ENCODE measurements at regions not wholly inside any gene's neighbourhood (a gene's known extent, or its start where the extent isn't known, plus 50 kb on each side); places are given as distances from the start of the nearest gene placed in this dataset.

DNA sequence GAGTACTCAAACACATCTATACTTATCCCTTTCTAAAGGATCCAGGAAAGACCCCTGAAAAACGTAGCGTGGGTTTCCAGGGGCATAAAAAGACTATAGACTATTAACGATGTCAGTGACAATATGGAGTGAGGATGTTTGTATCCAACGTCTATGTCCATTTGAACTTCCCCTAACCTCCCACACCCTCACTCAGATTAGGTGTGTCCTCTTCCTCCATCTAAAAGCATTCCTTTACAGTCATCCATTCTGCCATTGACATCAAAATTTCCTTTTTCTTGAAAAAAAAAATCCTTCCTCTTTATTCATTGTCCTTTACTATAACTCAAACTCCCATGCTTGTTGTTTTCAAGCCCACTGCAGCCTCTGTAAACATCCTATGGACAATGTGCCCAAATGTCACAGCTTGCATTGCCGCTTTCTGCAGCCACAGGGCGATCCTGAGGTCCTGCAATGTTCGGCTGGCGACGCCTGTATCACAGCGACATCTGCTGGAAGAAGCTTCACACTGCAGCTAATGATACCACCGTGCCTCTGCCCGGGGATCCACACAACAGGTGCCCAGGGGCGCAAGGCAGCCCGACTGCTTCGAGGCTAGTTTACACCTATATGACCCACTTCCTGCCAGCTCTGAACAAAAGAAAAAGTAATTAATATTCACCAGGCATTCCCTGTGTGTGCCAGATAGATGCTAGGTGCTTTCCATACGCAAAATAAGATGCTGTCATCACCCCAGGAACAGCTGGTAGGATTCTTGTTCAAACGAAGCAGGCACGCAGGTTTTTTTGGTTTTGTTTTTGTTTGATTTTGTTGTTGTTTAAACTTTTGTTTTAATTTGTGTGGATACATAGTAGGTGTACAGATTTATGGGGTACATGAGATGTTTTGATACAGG, 267.9 kb upstream of the GHITM start:
- H3K9ac ChIP-seq, result no peak overlapping the region
- H3K27ac ChIP-seq, result no peak overlapping the region
- H3K4me2 ChIP-seq (ENCODE audit: low read length), result no peak overlapping the region
- H3K4me1 ChIP-seq, result no peaks in the 10 kb centered on the region
- H3K36me3 ChIP-seq (ENCODE audit: control insufficient read depth, insufficient read depth, low read length), result no peaks in the 10 kb centered on the region
- no peaks in the 10 kb centered on the region for H3K27me3 ChIP-seq (ENCODE audit: control insufficient read depth, insufficient read depth, low read length)
- no peaks in the 10 kb centered on the region for H3K9me3 ChIP-seq (ENCODE audit: control insufficient read depth, low read length)
- no peak overlapping the region for H3K4me3 ChIP-seq (ENCODE audit: low read depth, low read length)
- H3K79me2 ChIP-seq, result no peaks in the 10 kb centered on the region
- TF ChIP-seq, protein P1, sequence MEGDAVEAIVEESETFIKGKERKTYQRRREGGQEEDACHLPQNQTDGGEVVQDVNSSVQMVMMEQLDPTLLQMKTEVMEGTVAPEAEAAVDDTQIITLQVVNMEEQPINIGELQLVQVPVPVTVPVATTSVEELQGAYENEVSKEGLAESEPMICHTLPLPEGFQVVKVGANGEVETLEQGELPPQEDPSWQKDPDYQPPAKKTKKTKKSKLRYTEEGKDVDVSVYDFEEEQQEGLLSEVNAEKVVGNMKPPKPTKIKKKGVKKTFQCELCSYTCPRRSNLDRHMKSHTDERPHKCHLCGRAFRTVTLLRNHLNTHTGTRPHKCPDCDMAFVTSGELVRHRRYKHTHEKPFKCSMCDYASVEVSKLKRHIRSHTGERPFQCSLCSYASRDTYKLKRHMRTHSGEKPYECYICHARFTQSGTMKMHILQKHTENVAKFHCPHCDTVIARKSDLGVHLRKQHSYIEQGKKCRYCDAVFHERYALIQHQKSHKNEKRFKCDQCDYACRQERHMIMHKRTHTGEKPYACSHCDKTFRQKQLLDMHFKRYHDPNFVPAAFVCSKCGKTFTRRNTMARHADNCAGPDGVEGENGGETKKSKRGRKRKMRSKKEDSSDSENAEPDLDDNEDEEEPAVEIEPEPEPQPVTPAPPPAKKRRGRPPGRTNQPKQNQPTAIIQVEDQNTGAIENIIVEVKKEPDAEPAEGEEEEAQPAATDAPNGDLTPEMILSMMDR (IDR thresholded peaks at IDR 0.05), result peak; percentile 74
- H2AFZ ChIP-seq, result no peak overlapping the region

DNA sequence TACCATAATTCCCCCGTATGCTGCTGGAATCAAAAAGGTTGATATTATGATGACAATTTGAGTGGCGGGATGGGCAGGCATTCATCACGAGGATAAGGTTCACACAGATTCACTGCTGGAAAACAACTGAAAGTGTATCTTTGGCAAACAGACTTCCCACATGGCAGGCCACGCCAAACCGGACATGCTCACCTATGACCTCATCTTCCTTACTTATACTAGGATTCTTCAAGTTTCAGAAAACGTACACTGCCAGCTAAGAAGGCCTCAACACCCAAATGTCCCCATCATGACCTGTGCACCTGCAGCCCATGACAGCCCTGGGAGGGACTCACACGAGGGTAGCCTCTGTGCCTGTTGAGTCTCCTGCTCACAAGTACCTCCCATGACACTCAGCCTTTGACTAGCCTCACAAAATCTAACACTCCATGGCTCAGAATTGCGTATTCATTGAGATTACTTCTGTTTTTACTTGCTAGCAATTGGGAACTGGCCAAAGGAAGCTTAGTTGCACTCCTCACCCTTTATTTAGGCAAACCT, 259.0 kb upstream of the GHITM start:
- Histone ChIP-seq H3K4me1 (no peaks in the 10 kb centered on the region), H3K4me3 (ENCODE audit: low read depth, low read length) (no peak overlapping the region), H3K27ac (no peak overlapping the region), H2AFZ (no peak overlapping the region), H3K27me3 (ENCODE audit: control insufficient read depth, insufficient read depth, low read length) (no peaks in the 10 kb centered on the region), H3K9ac (no peak overlapping the region), H3K4me2 (ENCODE audit: low read length) (no peak overlapping the region), H3K79me2 (no peaks in the 10 kb centered on the region), H3K36me3 (ENCODE audit: control insufficient read depth, insufficient read depth, low read length) (no peaks in the 10 kb centered on the region), H3K9me3 (ENCODE audit: control insufficient read depth, low read length) (no peaks in the 10 kb centered on the region)
- TF ChIP-seq, protein P1 (IDR thresholded peaks at IDR 0.05), result no peak

DNA sequence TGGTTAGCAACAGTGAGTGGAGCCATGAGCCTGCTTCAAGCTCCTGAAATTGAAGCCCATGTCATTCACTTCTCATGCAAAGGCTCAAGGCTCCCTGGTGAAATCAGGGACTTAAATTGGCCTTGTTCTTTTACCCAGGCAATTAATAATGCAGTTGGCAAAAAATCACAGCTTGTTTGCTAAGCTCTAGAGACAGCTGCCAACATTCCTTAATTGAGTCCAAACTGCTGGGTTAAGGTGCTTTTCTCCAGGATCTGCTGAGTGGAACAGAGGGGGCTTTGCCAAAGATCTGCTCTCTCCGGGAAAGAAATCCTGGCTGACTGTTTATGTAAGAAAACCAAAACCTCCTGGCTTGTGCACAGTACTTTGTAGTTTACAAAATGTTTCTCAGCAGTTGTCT, 257.6 kb upstream of the GHITM start:
- Histone ChIP-seq H3K9ac (no peak overlapping the region), H2AFZ (no peak overlapping the region), H3K4me3 (ENCODE audit: low read depth, low read length) (no peak overlapping the region), H3K27ac (no peak overlapping the region), H3K79me2 (no peaks in the 10 kb centered on the region), H3K9me3 (ENCODE audit: control insufficient read depth, low read length) (no peaks in the 10 kb centered on the region), H3K4me2 (ENCODE audit: low read length) (no peak overlapping the region), H3K4me1 (no peaks in the 10 kb centered on the region), H3K27me3 (ENCODE audit: control insufficient read depth, insufficient read depth, low read length) (no peaks in the 10 kb centered on the region), H3K36me3 (ENCODE audit: control insufficient read depth, insufficient read depth, low read length) (no peaks in the 10 kb centered on the region)
- TF ChIP-seq, protein P1 (IDR thresholded peaks at IDR 0.05), result no peak

DNA sequence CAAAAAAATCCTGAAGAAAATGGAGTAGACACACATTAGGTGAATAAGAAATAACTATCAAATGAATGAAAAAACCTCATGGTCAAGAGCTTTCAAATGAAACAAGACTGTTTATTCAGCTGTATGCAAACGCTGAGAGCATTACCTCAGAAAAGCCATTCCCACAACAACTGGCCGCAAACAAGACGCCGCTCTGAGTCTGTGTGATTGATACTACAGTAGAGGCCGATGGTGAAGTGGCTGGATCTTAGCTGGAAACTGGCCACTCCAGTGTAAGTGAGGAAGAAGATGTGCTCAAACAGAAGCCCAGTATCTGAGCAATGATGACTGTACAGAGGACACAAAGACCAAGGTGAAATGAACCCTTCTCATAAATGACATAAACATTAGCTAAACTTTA, 252.4 kb upstream of the GHITM start:
- Histone ChIP-seq H3K27ac (no peak overlapping the region), H3K79me2 (no peaks in the 10 kb centered on the region), H3K4me3 (ENCODE audit: low read depth, low read length) (no peak overlapping the region), H3K9me3 (ENCODE audit: control insufficient read depth, low read length) (no peaks in the 10 kb centered on the region), H3K36me3 (ENCODE audit: control insufficient read depth, insufficient read depth, low read length) (no peaks in the 10 kb centered on the region), H2AFZ (no peak overlapping the region), H3K4me2 (ENCODE audit: low read length) (no peak overlapping the region), H3K27me3 (ENCODE audit: control insufficient read depth, insufficient read depth, low read length) (no peaks in the 10 kb centered on the region), H3K4me1 (no peaks in the 10 kb centered on the region), H3K9ac (no peak overlapping the region)
- TF ChIP-seq, protein P1 (IDR thresholded peaks at IDR 0.05), result no peak

Measured in parathyroid adenoma (tissue), 2 donors.